ENCODE measurements at regions not wholly inside any gene's neighbourhood (a gene's known extent, or its start where the extent isn't known, plus 50 kb on each side); places are given as distances from the start of the nearest gene placed in this dataset.

GRCh38 chr15:87597346-87598052 is 659.0 kb downstream of the NTRK3 start:
- TF ChIP-seq CTCF (IDR thresholded peaks at IDR 0.05) (no peak), POLR2A (IDR thresholded peaks at IDR 0.05; ENCODE audit: low read depth) (no peak)
